HCT116 (cell line): ENCODE measurements at regions not wholly inside any gene's neighbourhood (a gene's known extent, or its start where the extent isn't known, plus 50 kb on each side); places are given as distances from the start of the nearest gene placed in this dataset.

Source experiments
- ATAC-seq: fragments of 200-7000 bp; cut with Tn5 transposase; 2 replicates; pipeline ENCODE4 v1.9.1; 2020; ENCODE audit warnings: mild to moderate bottlenecking, moderate library complexity
- BruUV-seq: library from RNA; stranded (reverse); fragments of 400-500 nt; replicated peaks from 2 replicates; lab custom pipeline; 2021; lab: Mats Ljungman, UMichigan
- CTCF ChIA-PET: fragments of 300-600 bp; sonication (Branson Sonifier 250); formaldehyde crosslinking; loops from one replicate; lab custom pipeline; 2021; ENCODE audit warnings: antibody characterized with exemption; lab: Charles Lee
- POLR2A ChIA-PET: fragments of 300-600, 350-600 bp; sonication (Branson Sonifier 250); formaldehyde crosslinking; loops from one replicate; lab custom pipeline; 2021; ENCODE audit warnings: antibody characterized with exemption; lab: Charles Lee
- RAD21 ChIA-PET, 2 experiments: fragments of 300-600 bp; sonication (Branson Sonifier 250); formaldehyde crosslinking; loops; one replicate each; lab custom pipeline; 2023; ENCODE audit warnings: low total read pairs in 2 of 2; ENCODE audit not compliant: uncharacterized antibody in 2 of 2, unreplicated experiment in 2 of 2, low non-redundant PET in 1 of 2; lab: Charles Lee
- DNase-seq: peaks from one replicate; pipeline ENCODE4 v3.0.0-alpha.2; 2010; ENCODE audit warnings: low read depth, low spot score
- H2AFZ ChIP-seq: fragments of 200-600 bp; shearing (Covaris generic), sonication (generic); 2 replicates; pipeline ENCODE4 v1.6.1; 2017; ENCODE audit warnings: low read depth, mixed run types, mixed read lengths, antibody characterized with exemption, low read length; ENCODE audit not compliant: poor library complexity, severe bottlenecking
- H3K27ac ChIP-seq: 2 replicates; pipeline ENCODE4 v1.5.1; 2012; ENCODE audit warnings: low read depth, low read length
- H3K27me3 ChIP-seq: fragments of 200-600 bp; sonication (generic); 2 replicates; pipeline ENCODE4 v1.6.1; 2016; ENCODE audit warnings: mixed run types, low read length, mixed read lengths; ENCODE audit not compliant: insufficient read depth
- H3K36me3 ChIP-seq, 2 experiments: fragments of 200-500 bp in 1 of 2; fragments of 200-600 bp in 1 of 2; sonication (Bioruptor generic) in 1 of 2; sonication (generic) in 1 of 2; 2 replicates each; pipeline versions ENCODE4 v1.5.1 to v1.6.1; 2014 to 2016; ENCODE audit warnings: low read length in 2 of 2, inconsistent platforms in 1 of 2, mixed read lengths in 1 of 2, mixed run types in 1 of 2; ENCODE audit not compliant: insufficient read depth in 2 of 2, control insufficient read depth in 1 of 2
- H3K4me1 ChIP-seq, 2 experiments: fragments of 200-600 bp in 1 of 2; sonication (generic) in 1 of 2; 2 replicates each; pipeline versions ENCODE4 v1.5.1 to v1.6.1; 2012 to 2017; ENCODE audit warnings: low read length in 2 of 2, inconsistent platforms in 1 of 2, mild to moderate bottlenecking in 1 of 2, mixed read lengths in 1 of 2, mixed run types in 1 of 2, moderate library complexity in 1 of 2; ENCODE audit not compliant: insufficient read depth in 2 of 2, control insufficient read depth in 1 of 2
- H3K4me2 ChIP-seq: fragments of 200-600 bp; sonication (generic); 2 replicates; pipeline ENCODE4 v1.6.1; 2017; ENCODE audit warnings: mixed run types, low read length, mixed read lengths
- H3K4me3 ChIP-seq, 2 experiments: fragments of 200-600 bp in 1 of 2; sonication (generic) in 1 of 2; replicated peaks in 1 of 2; 2 replicates each; pipeline ENCODE4 v1.5.1; 2011 to 2016; ENCODE audit warnings: low read length in 2 of 2, control low read depth in 1 of 2, low read depth in 1 of 2, mild to moderate bottlenecking in 1 of 2, mixed read lengths in 1 of 2, mixed run types in 1 of 2
- H3K79me2 ChIP-seq: fragments of 200-600 bp; sonication (generic); 2 replicates; pipeline ENCODE4 v1.6.1; 2017; ENCODE audit warnings: mild to moderate bottlenecking, mixed run types, low read length, moderate library complexity, mixed read lengths; ENCODE audit not compliant: insufficient read depth
- H3K9ac ChIP-seq: fragments of 200-600 bp; sonication (generic); 2 replicates; pipeline ENCODE4 v1.6.1; 2016; ENCODE audit warnings: low read length, mixed read lengths
- H3K9me2 ChIP-seq: fragments of 200-600 bp; sonication (generic), shearing (Covaris generic); 2 replicates; pipeline ENCODE4 v1.6.1; 2017; ENCODE audit warnings: mixed run types, mild to moderate bottlenecking, moderate library complexity; ENCODE audit not compliant: insufficient read depth
- H3K9me3 ChIP-seq, 2 experiments: fragments of 200-500 bp in 1 of 2; fragments of 200-600 bp in 1 of 2; sonication (Bioruptor generic) in 1 of 2; sonication (generic) in 1 of 2; 2 replicates each; pipeline ENCODE4 v1.6.1; 2014 to 2017; ENCODE audit warnings: low read length in 2 of 2, mixed read lengths in 2 of 2, inconsistent platforms in 1 of 2, low read depth in 1 of 2, mild to moderate bottlenecking in 1 of 2, mixed run types in 1 of 2, moderate library complexity in 1 of 2; ENCODE audit not compliant: control insufficient read depth in 1 of 2, insufficient read depth in 1 of 2
- H4K20me1 ChIP-seq: fragments of 200-600 bp; sonication (generic), shearing (Covaris generic); 2 replicates; pipeline ENCODE4 v1.6.1; 2017; ENCODE audit warnings: mixed run types, mild to moderate bottlenecking, moderate library complexity; ENCODE audit not compliant: insufficient read depth
- CEBPB ChIP-seq: IDR thresholded peaks from 2 replicates; pipeline ENCODE4 v1.6.1; 2012; ENCODE audit warnings: low read depth
- EGR1 ChIP-seq: IDR thresholded peaks from 2 replicates; pipeline ENCODE4 v1.6.1; 2012; ENCODE audit warnings: low read depth
- ELF1 ChIP-seq: IDR thresholded peaks from 2 replicates; pipeline ENCODE4 v1.6.1; 2012; ENCODE audit warnings: low read depth, borderline replicate concordance
- EZH2 ChIP-seq: fragments of 200-600 bp; sonication (generic); IDR thresholded peaks from 2 replicates; pipeline ENCODE4 v1.6.1; 2017; ENCODE audit warnings: antibody characterized with exemption, mixed run types
- JUND ChIP-seq: IDR thresholded peaks from 2 replicates; pipeline ENCODE4 v1.6.1; 2012
- MAX ChIP-seq: IDR thresholded peaks from 2 replicates; pipeline ENCODE4 v1.6.1; 2012
- POLR2A ChIP-seq: IDR thresholded peaks from 2 replicates; pipeline ENCODE4 v1.7.0; 2011; ENCODE audit warnings: borderline replicate concordance; ENCODE audit not compliant: insufficient read depth, insufficient read length; ENCODE audit errors: extremely low read depth
- POLR2AphosphoS5 ChIP-seq: IDR thresholded peaks from 2 replicates; pipeline ENCODE4 v1.6.1; 2011; ENCODE audit warnings: mild to moderate bottlenecking, low read depth, low read length, moderate library complexity
- RAD21 ChIP-seq: IDR thresholded peaks from 2 replicates; pipeline ENCODE4 v1.6.1; 2012; ENCODE audit warnings: low read depth, mild to moderate bottlenecking
- REST ChIP-seq: IDR thresholded peaks from 2 replicates; pipeline ENCODE4 v1.6.1; 2012; ENCODE audit warnings: low read depth
- SIN3A ChIP-seq: IDR thresholded peaks from 2 replicates; pipeline ENCODE4 v1.6.1; 2012; ENCODE audit warnings: low read depth
- SP1 ChIP-seq: IDR thresholded peaks from 2 replicates; pipeline ENCODE4 v1.6.1; 2012; ENCODE audit warnings: low read depth
- SRF ChIP-seq: IDR thresholded peaks from 2 replicates; pipeline ENCODE4 v1.6.1; 2012; ENCODE audit warnings: low read depth
- TCF7L2 ChIP-seq: IDR thresholded peaks from 2 replicates; pipeline ENCODE4 v1.7.0; 2011; ENCODE audit warnings: borderline replicate concordance, inconsistent platforms; ENCODE audit not compliant: insufficient read depth, insufficient read length; ENCODE audit errors: extremely low read depth
- YY1 ChIP-seq: IDR thresholded peaks from 2 replicates; pipeline ENCODE4 v1.6.1; 2011; ENCODE audit warnings: low read length, low read depth, moderate library complexity, mild to moderate bottlenecking; ENCODE audit not compliant: insufficient replicate concordance; ENCODE audit errors: extremely low read depth
- ZBTB33 ChIP-seq: IDR thresholded peaks from 2 replicates; pipeline ENCODE4 v1.6.1; 2011; ENCODE audit warnings: mild to moderate bottlenecking, low read length, moderate library complexity; ENCODE audit not compliant: insufficient replicate concordance; ENCODE audit errors: extremely low read depth
- ZFX ChIP-seq: fragments of 450-650 bp; IDR thresholded peaks from 2 replicates; pipeline ENCODE4 v1.6.1; 2017
- ZNF274 ChIP-seq: fragments of 200-500 bp; sonication (Bioruptor generic); IDR thresholded peaks from 2 replicates; pipeline ENCODE4 v1.6.1; 2014; ENCODE audit warnings: mild to moderate bottlenecking, low read depth, low read length, inconsistent platforms
- intact Hi-C: fragments of 100-400 bp; cut with micrococcal nuclease; formaldehyde crosslinking; loops from 2 replicates; pipeline ENCODE4 v1.10.0; 2022

GRCh38 chr2:122411231-122411630 is 655.8 kb downstream of the TSN start:
- DNase-seq, result no peak
- no TSS peak for BruUV-seq
- Histone ChIP-seq H3K9ac (no peak overlapping the region), H3K27me3 (no peaks in the 10 kb centered on the region)
- TF ChIP-seq POLR2A (no peak), REST (no peak), ZNF274 (no peak), POLR2AphosphoS5 (no peak), SRF (no peak), ZBTB33 (no peak), RAD21 (no peak), EGR1 (no peak), JUND (no peak), MAX (no peak), YY1 (no peak), CEBPB (no peak), SP1 (no peak), EZH2 (no peak), TCF7L2 (no peak), ZFX (no peak), SIN3A (no peak), ELF1 (no peak)
- TF ChIP-seq, all 23 proteins: peak for 0
- Histone ChIP-seq H3K79me2 (no peaks in the 10 kb centered on the region), H3K9me3 (peaks cover 3 to 6% of the 10 kb centered on the region in 2 experiments; a peak in 2 of 4 replicates), H3K4me1 (no peaks in the 10 kb centered on the region), H2AFZ (no peak overlapping the region), H3K9me2 (no peaks in the 10 kb centered on the region), H3K4me3 (no peak overlapping the region), H3K36me3 (no peaks in the 10 kb centered on the region), H3K27ac (no peak overlapping the region), H3K4me2 (no peak overlapping the region), H4K20me1 (no peaks in the 10 kb centered on the region)
- ChIA-PET RAD21 (no interaction called here), CTCF (no interaction called here), POLR2A (no interaction called here)
- ATAC-seq, result no peak
- intact Hi-C loops, result no loop called here
